ENCODE measurements at regions not wholly inside any gene's neighbourhood (a gene's known extent, or its start where the extent isn't known, plus 50 kb on each side); places are given as distances from the start of the nearest gene placed in this dataset.

DNA sequence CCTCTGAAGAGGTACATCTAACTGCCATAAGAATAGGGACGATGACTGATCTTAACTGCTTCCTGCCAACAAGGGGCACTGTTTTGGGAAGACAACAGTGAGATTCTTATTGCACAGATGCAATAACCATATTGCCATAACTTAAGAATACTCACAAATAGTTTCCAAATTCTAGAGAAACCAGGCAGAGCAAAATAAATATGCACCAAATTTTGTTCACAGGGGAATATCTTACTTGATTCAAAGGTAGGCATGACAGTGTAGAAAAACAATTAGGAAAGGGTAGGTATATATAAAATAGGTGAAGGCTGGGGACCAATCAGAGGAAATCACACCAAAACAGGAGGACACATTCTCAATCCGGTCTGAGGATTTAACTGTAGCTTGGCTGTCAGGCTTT, 49.9 kb upstream of the CST7 start:
- Histone ChIP-seq H3K9me2 (replicated peaks; ENCODE audit: low read depth, low read length) (no peaks in the 10 kb centered on the region), H3F3A (ENCODE audit: low read depth) (no peaks in the 10 kb centered on the region), H3K27me3 (ENCODE audit: insufficient read depth, low read length, poor library complexity, severe bottlenecking) (no peaks in the 10 kb centered on the region), H2AFZ (ENCODE audit: low read length) (no peak overlapping the region), H3K4me2 (ENCODE audit: low read depth, low read length, poor library complexity, severe bottlenecking) (no peak overlapping the region), H3K79me2 (ENCODE audit: insufficient read depth, low read length) (no peaks in the 10 kb centered on the region), H3K9me3 (ENCODE audit: insufficient read depth, low read depth, low read length) (peaks cover 8% of the 10 kb centered on the region; the same call in 1 of the 2 replicates), H3K4me3 (ENCODE audit: low read length, poor library complexity, severe bottlenecking) (no peak overlapping the region), H4K20me1 (ENCODE audit: insufficient read depth, low read length, poor library complexity, severe bottlenecking) (no peaks in the 10 kb centered on the region), H3K36me3 (ENCODE audit: insufficient read depth, low read length) (no peaks in the 10 kb centered on the region), H3K9ac (ENCODE audit: low read depth, low read length, poor library complexity, severe bottlenecking) (no peak overlapping the region), H3K4me1 (ENCODE audit: insufficient read depth, low read length, poor library complexity, severe bottlenecking) (no peaks in the 10 kb centered on the region)
- TF ChIP-seq, protein P1, sequence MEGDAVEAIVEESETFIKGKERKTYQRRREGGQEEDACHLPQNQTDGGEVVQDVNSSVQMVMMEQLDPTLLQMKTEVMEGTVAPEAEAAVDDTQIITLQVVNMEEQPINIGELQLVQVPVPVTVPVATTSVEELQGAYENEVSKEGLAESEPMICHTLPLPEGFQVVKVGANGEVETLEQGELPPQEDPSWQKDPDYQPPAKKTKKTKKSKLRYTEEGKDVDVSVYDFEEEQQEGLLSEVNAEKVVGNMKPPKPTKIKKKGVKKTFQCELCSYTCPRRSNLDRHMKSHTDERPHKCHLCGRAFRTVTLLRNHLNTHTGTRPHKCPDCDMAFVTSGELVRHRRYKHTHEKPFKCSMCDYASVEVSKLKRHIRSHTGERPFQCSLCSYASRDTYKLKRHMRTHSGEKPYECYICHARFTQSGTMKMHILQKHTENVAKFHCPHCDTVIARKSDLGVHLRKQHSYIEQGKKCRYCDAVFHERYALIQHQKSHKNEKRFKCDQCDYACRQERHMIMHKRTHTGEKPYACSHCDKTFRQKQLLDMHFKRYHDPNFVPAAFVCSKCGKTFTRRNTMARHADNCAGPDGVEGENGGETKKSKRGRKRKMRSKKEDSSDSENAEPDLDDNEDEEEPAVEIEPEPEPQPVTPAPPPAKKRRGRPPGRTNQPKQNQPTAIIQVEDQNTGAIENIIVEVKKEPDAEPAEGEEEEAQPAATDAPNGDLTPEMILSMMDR (conservative IDR thresholded peaks at IDR 0.05; ENCODE audit: low read length) = no peak
- TF ChIP-seq EZH2phosphoT487 (IDR thresholded peaks at IDR 0.05; ENCODE audit: borderline replicate concordance) = no peak

All from Loucy (cell line).